ENCODE measurements at regions not wholly inside any gene's neighbourhood (a gene's known extent, or its start where the extent isn't known, plus 50 kb on each side); places are given as distances from the start of the nearest gene placed in this dataset.

DNA sequence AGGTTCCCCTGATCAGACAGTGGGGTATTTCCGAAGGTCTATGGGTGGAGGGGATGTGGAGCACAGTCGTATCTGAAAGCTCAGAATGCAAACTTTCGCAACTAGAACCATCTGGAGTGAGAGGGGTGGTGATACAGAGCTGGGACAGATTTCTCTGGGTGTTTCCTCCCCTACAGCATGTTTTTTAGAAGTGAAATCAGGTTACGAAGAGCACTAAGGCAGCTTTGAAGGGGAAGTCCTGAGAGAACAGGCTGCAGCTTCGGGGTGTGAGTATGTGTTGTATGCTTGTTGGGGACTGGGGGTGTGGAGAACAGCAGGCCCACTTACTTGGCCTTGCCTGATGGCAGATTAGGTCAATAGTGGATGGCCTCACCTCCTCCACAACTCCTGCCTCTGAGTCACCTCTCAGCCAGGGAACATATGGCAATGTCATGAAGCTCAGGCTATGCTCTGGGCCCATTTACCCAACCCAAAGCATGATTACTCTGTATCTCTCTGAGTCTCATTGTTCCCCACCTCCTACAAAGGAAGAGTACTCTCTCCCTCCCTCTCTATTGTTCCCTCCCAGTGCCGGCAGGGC is 107.2 kb upstream of the RASGRP1 start:
- Histone ChIP-seq H3K27me3 (ENCODE audit: insufficient read depth in 3 of 3, low read length in 2 of 3) (peaks cover 0 to 2% (median 0%) of the 10 kb centered on the region in 3 donors), H3K27ac (no peak overlapping the region), H3K4me1 (no peaks in the 10 kb centered on the region), H3K9me3 (no peaks in the 10 kb centered on the region), H3K4me3 (no peak overlapping the region), H3K36me3 (ENCODE audit: insufficient read depth in 1 of 2, low read depth in 1 of 2) (no peaks in the 10 kb centered on the region)
- intact Hi-C loops (cut with DNase I): no loop called here
- ATAC-seq (no peak), DNase-seq (no peak)
- WGBS, 3 donors: 81 to 85% (median 85%) methylated on average over 6 of the region's 6 CpGs
- TF ChIP-seq, protein P1, sequence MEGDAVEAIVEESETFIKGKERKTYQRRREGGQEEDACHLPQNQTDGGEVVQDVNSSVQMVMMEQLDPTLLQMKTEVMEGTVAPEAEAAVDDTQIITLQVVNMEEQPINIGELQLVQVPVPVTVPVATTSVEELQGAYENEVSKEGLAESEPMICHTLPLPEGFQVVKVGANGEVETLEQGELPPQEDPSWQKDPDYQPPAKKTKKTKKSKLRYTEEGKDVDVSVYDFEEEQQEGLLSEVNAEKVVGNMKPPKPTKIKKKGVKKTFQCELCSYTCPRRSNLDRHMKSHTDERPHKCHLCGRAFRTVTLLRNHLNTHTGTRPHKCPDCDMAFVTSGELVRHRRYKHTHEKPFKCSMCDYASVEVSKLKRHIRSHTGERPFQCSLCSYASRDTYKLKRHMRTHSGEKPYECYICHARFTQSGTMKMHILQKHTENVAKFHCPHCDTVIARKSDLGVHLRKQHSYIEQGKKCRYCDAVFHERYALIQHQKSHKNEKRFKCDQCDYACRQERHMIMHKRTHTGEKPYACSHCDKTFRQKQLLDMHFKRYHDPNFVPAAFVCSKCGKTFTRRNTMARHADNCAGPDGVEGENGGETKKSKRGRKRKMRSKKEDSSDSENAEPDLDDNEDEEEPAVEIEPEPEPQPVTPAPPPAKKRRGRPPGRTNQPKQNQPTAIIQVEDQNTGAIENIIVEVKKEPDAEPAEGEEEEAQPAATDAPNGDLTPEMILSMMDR (IDR thresholded peaks at IDR 0.05): no peak

DNA sequence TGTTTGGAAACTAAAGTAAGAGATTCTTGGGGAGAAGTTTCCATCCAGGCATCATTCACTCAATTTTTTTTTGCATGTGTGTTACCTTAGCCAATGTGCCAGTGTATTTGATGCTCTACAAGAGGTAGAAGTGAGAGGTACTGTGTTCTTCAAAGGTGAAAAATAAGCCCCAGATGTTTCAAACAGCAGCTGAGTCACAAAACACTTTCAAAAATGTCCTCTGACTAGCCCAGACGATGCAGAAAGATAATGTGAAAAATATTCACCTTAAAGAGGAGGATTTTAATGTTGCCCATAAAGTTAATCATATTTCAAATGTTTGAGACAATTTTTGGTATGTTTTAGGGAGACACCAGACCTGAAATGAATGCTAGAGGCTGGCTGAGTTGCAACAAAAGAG is 107.7 kb upstream of the RASGRP1 start:
- Histone ChIP-seq H3K27me3 (ENCODE audit: insufficient read depth in 3 of 3, low read length in 2 of 3) (peaks cover 0 to 2% (median 0%) of the 10 kb centered on the region in 3 donors), H3K36me3 (ENCODE audit: insufficient read depth in 1 of 2, low read depth in 1 of 2) (no peaks in the 10 kb centered on the region), H3K9me3 (no peaks in the 10 kb centered on the region), H3K4me3 (no peak overlapping the region), H3K4me1 (no peaks in the 10 kb centered on the region), H3K27ac (no peak overlapping the region)
- intact Hi-C loops (cut with DNase I): no loop called here
- WGBS, 3 donors: 65 to 72% (median 66%) methylated on average over 1 of the region's 1 CpG
- DNase-seq (no peak), ATAC-seq (no peak)
- TF ChIP-seq, protein P1 (IDR thresholded peaks at IDR 0.05): no peak

DNA sequence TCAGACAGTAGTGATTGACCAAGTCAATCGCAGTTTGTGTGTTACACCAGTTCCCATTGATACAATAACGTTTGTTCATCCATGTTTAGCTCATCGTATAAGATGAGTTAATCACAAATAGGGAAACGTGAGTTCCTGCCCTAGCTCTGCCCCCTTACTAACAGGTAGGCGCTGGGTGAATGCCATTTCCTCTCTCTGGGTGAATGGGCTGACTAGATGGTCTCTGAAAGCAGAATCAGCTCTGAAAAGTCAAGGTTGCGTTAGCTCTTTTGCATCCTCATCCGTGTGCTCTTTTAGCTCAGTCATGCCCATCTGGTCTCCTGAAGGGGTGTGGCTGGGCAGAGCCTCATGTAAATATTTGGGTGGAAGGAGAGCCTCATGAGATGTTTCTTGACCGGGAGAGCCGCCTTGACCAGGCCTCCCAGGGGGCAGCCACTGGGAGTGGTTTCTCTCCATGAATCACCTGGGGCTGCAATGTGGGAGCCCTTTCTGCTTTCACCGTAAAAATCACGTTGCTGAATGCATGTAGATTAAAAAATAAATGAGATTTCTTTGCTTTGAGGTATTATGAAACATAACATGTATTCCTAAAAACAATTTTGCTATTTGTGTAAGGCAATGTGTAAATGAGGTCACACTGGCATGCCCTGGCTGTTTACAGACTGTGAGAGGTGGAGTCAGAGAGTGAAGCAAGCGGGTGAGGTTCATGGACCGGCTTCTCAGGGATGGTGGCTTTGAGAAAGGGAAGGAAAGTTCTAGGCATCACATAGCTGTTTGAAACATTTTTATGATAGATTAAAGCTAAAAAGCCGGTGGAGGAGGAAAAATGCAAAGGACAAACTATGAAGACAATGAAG is 108.4 kb upstream of the RASGRP1 start:
- intact Hi-C loops (cut with DNase I): no loop called here
- H3K4me1 ChIP-seq: no peaks in the 10 kb centered on the region
- no peak overlapping the region for H3K4me3 ChIP-seq
- TF ChIP-seq, protein P1 (IDR thresholded peaks at IDR 0.05): no peak
- ATAC-seq (no peak), DNase-seq (no peak)
- WGBS, 3 donors: 75 to 79% (median 77%) methylated on average over 14 of the region's 14 CpGs
- H3K9me3 ChIP-seq: no peaks in the 10 kb centered on the region
- H3K27me3 ChIP-seq (ENCODE audit: insufficient read depth in 3 of 3, low read length in 2 of 3): peaks cover 0 to 2% (median 0%) of the 10 kb centered on the region in 3 donors
- no peaks in the 10 kb centered on the region for H3K36me3 ChIP-seq (ENCODE audit: insufficient read depth in 1 of 2, low read depth in 1 of 2)
- H3K27ac ChIP-seq: no peak overlapping the region

DNA sequence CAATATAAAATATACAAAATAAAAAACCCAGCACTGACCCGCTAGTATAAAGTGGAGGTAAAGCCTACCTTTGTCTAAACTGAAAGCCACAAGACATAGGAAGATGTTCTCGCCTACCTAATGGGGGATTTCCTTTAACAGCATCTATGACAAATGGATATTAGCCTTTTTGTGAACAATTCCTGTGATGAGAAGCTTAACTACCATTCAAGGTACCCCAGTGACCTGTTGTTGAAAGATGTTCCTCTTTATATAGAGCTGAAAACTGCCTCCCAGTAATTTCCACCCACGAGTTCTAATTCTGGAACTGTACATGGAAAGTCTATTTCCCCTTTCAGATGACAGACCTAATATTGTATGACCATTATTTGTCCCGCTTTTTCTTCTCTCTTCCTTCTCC is 109.8 kb upstream of the RASGRP1 start:
- ATAC-seq (no peak), DNase-seq (no peak)
- no peaks in the 10 kb centered on the region for H3K9me3 ChIP-seq
- no peak overlapping the region for H3K27ac ChIP-seq
- intact Hi-C loops (cut with DNase I): no loop called here
- H3K4me1 ChIP-seq: no peaks in the 10 kb centered on the region
- no peak overlapping the region for H3K4me3 ChIP-seq
- WGBS, 3 donors: 84 to 92% (median 85%) methylated on average over 4 of the region's 4 CpGs
- no peaks in the 10 kb centered on the region for H3K27me3 ChIP-seq (ENCODE audit: insufficient read depth in 3 of 3, low read length in 2 of 3)
- TF ChIP-seq, protein P1 (IDR thresholded peaks at IDR 0.05): no peak
- H3K36me3 ChIP-seq (ENCODE audit: insufficient read depth in 1 of 2, low read depth in 1 of 2): no peaks in the 10 kb centered on the region
